Loucy (cell line): ENCODE measurements at regions not wholly inside any gene's neighbourhood (a gene's known extent, or its start where the extent isn't known, plus 50 kb on each side); places are given as distances from the start of the nearest gene placed in this dataset.

ENCODE experiments used
- H2AFZ ChIP-seq: fragments of 200-600 bp; sonication (generic); 2 replicates; pipeline ENCODE4 v1.6.0; 2016; ENCODE audit warnings: antibody characterized with exemption, mild to moderate bottlenecking, low read length, moderate library complexity
- H3F3A ChIP-seq: fragments of 200-600 bp; 2 replicates; pipeline ENCODE4 v1.6.0; 2016; ENCODE audit warnings: antibody characterized with exemption, low read depth, mild to moderate bottlenecking
- H3K27me3 ChIP-seq: fragments of 200-600 bp; sonication (generic); 2 replicates; pipeline ENCODE4 v1.6.1; 2014; ENCODE audit warnings: low read length, mild to moderate bottlenecking; ENCODE audit not compliant: insufficient read depth, poor library complexity, severe bottlenecking
- H3K36me3 ChIP-seq: fragments of 200-600 bp; sonication (generic); 2 replicates; pipeline ENCODE4 v1.6.1; 2016; ENCODE audit warnings: low read length; ENCODE audit not compliant: insufficient read depth
- H3K4me1 ChIP-seq: fragments of 200-600 bp; sonication (generic); 2 replicates; pipeline ENCODE4 v1.5.1; 2014; ENCODE audit warnings: low read length, mild to moderate bottlenecking; ENCODE audit not compliant: insufficient read depth, poor library complexity, severe bottlenecking
- H3K4me2 ChIP-seq: fragments of 200-600 bp; sonication (generic); 2 replicates; pipeline ENCODE4 v1.6.0; 2014; ENCODE audit warnings: antibody characterized with exemption, low read length, low read depth, mild to moderate bottlenecking; ENCODE audit not compliant: poor library complexity, severe bottlenecking
- H3K4me3 ChIP-seq: fragments of 200-600 bp; sonication (generic); 2 replicates; pipeline ENCODE4 v1.5.1; 2014; ENCODE audit warnings: low read length, mild to moderate bottlenecking, mixed read lengths; ENCODE audit not compliant: poor library complexity, severe bottlenecking
- H3K79me2 ChIP-seq: fragments of 200-600 bp; sonication (generic); 2 replicates; pipeline ENCODE4 v1.6.1; 2014; ENCODE audit warnings: low read length; ENCODE audit not compliant: insufficient read depth
- H3K9ac ChIP-seq: fragments of 200-600 bp; sonication (generic); 2 replicates; pipeline ENCODE4 v1.6.0; 2014; ENCODE audit warnings: mild to moderate bottlenecking, low read depth, low read length, moderate library complexity; ENCODE audit not compliant: poor library complexity, severe bottlenecking
- H3K9me2 ChIP-seq: fragments of 200-600 bp; sonication (generic); replicated peaks from 2 replicates; pipeline ENCODE4 v1.6.1; 2016; ENCODE audit warnings: low read depth, low read length, mixed read lengths
- H3K9me3 ChIP-seq: fragments of 200-600 bp; sonication (generic); 2 replicates; pipeline ENCODE4 v1.6.1; 2014; ENCODE audit warnings: mild to moderate bottlenecking, antibody characterized with exemption, low read length, low read depth; ENCODE audit not compliant: insufficient read depth
- H4K20me1 ChIP-seq: fragments of 200-600 bp; sonication (generic); 2 replicates; pipeline ENCODE4 v1.6.0; 2014; ENCODE audit warnings: antibody characterized with exemption, low read length, mild to moderate bottlenecking; ENCODE audit not compliant: insufficient read depth, poor library complexity, severe bottlenecking
- EZH2phosphoT487 ChIP-seq: fragments of 200-600 bp; IDR thresholded peaks from 2 replicates; pipeline ENCODE4 v1.6.1; 2018; ENCODE audit warnings: antibody characterized with exemption, mild to moderate bottlenecking, moderate library complexity, borderline replicate concordance
- TF ChIP-seq, protein P1 (sequence below): fragments of 200-600 bp; sonication (generic); conservative IDR thresholded peaks from 2 replicates; pipeline ENCODE4 v1.5.1; 2014; ENCODE audit warnings: mild to moderate bottlenecking, antibody characterized with exemption, low read length

DNA sequence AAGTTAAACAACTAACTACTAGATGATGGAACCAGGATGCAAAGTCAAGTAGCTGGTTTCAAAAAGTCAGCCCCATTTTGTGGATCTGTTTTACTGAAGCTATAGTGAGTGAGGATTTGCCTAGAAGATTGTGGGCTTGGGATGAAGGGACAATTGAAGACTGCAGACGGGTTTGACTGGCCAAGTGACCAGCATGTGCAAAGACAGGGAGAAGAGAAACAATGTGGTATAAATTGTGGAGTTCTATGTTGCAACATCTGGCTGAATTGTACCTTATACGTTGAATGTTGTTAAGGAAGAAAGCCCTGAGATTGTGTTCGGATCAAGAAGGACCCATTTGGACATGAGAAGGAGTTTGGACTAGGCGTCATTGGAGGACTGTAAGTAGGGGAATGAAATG is 101.8 kb downstream of the MAT2B start:
- no peak for TF ChIP-seq EZH2phosphoT487
- TF ChIP-seq, protein P1, sequence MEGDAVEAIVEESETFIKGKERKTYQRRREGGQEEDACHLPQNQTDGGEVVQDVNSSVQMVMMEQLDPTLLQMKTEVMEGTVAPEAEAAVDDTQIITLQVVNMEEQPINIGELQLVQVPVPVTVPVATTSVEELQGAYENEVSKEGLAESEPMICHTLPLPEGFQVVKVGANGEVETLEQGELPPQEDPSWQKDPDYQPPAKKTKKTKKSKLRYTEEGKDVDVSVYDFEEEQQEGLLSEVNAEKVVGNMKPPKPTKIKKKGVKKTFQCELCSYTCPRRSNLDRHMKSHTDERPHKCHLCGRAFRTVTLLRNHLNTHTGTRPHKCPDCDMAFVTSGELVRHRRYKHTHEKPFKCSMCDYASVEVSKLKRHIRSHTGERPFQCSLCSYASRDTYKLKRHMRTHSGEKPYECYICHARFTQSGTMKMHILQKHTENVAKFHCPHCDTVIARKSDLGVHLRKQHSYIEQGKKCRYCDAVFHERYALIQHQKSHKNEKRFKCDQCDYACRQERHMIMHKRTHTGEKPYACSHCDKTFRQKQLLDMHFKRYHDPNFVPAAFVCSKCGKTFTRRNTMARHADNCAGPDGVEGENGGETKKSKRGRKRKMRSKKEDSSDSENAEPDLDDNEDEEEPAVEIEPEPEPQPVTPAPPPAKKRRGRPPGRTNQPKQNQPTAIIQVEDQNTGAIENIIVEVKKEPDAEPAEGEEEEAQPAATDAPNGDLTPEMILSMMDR: no peak
- Histone ChIP-seq H4K20me1 (no peaks in the 10 kb centered on the region), H3K9me2 (no peaks in the 10 kb centered on the region), H3F3A (no peaks in the 10 kb centered on the region), H3K27me3 (no peaks in the 10 kb centered on the region), H3K4me1 (no peaks in the 10 kb centered on the region), H2AFZ (no peak overlapping the region), H3K79me2 (no peaks in the 10 kb centered on the region), H3K9ac (no peak overlapping the region), H3K4me2 (no peak overlapping the region), H3K9me3 (no peaks in the 10 kb centered on the region), H3K4me3 (no peak overlapping the region), H3K36me3 (no peaks in the 10 kb centered on the region)

DNA sequence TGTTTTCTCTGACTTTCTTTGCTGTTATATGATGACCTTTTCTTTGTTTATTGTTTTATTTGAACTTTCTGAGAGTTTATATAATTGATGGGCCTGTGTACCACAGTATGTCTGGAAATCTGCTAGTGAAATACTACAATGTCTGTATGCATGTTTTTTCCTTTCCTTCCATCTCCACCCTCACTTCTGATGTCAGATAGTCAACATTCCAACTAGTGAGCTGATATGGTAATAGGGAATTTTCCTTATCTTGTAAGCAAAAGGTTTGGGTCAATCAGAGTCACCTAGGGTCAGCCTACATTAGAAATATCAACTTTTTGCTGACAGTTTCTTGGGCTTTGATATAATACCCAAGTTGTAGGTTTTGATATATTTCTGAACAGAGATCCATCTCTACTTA is 103.2 kb downstream of the MAT2B start:
- Histone ChIP-seq H3K4me2 (no peak overlapping the region), H3F3A (no peaks in the 10 kb centered on the region), H3K9me2 (no peaks in the 10 kb centered on the region), H3K27me3 (no peaks in the 10 kb centered on the region), H3K9ac (no peak overlapping the region), H3K4me1 (no peaks in the 10 kb centered on the region), H3K9me3 (no peaks in the 10 kb centered on the region), H3K36me3 (no peaks in the 10 kb centered on the region), H2AFZ (no peak overlapping the region), H4K20me1 (no peaks in the 10 kb centered on the region), H3K4me3 (no peak overlapping the region), H3K79me2 (no peaks in the 10 kb centered on the region)
- no peak for TF ChIP-seq EZH2phosphoT487
- TF ChIP-seq, protein P1: no peak

DNA sequence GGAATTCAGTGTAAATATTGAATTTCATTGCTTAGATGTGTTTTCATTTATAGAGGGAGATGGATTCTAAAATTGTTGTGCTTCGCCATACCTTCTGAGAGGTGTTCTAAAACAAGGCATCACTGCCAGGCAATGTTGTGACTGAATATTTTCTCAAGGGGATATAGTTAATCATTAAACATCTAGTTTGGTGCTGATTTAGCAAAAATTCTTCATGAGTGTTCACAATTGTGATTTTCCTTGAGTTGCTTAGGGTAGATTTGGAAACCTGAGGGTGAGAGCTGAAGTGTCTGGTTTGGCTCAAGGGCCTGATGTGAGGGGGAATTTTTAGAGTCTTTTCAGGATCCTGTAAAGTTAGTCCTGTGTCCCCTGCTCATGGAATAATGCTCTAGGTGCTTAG is 104.5 kb downstream of the MAT2B start:
- Histone ChIP-seq H3K4me3 (no peak overlapping the region), H4K20me1 (no peaks in the 10 kb centered on the region)

More for the DNA sequence above, 104.5 kb downstream of the MAT2B start:
- Histone ChIP-seq H3K4me2 (no peak overlapping the region), H3K9me3 (no peaks in the 10 kb centered on the region), H3K27me3 (no peaks in the 10 kb centered on the region), H3K79me2 (no peaks in the 10 kb centered on the region), H3K9ac (no peak overlapping the region), H3K4me1 (no peaks in the 10 kb centered on the region), H3K9me2 (no peaks in the 10 kb centered on the region), H3F3A (no peaks in the 10 kb centered on the region), H2AFZ (no peak overlapping the region), H3K36me3 (no peaks in the 10 kb centered on the region)
- no peak for TF ChIP-seq EZH2phosphoT487
- TF ChIP-seq, protein P1: no peak
